ENCODE measurements at regions not wholly inside any gene's neighbourhood (a gene's known extent, or its start where the extent isn't known, plus 50 kb on each side); places are given as distances from the start of the nearest gene placed in this dataset.

GRCh38 chr1:67484492-67484891, 54.3 kb upstream of the SERBP1 start:
- TF ChIP-seq CTCF (IDR thresholded peaks at IDR 0.05) (no peak), ZFX (IDR thresholded peaks at IDR 0.05; ENCODE audit: borderline replicate concordance) (no peak)
